ENCODE measurements at regions not wholly inside any gene's neighbourhood (a gene's known extent, or its start where the extent isn't known, plus 50 kb on each side); places are given as distances from the start of the nearest gene placed in this dataset.

DNA sequence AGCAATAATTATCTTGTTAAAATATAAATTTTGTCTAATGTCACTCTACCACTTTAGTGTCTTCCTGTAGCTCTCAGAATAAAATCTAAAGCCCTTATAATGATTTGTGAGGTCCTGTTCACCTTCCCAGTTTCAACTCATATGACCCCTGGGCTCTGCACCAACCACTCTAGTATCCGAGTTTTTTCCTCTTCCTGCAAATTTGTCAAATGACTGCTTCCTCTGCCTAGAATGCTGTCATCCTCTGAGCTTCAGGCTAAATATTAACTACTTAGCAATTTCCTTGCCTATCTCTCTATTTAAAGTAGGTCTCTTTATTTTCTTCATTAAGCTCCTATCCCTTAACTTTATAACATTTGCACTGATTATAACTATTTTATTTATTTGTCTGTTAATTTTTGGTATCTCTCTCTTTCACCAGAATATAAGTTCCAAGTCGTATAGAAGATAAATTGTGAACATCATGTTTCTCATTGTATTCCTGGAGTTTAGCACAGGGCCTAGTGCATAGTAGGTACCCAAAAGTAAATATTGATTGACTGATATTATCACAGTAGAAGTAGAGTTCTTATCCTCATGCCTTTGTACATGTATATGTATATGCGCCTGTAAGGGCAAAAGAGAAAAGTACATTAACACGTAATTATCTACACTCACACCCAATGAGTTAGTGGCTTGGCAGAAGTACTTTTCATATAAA lies 196.0 kb downstream of the BCAT1 start:
- no peak for DNase-seq (ENCODE audit: low read depth in 1 of 2, low spot score in 1 of 2)
- Histone ChIP-seq H3K4me3 (replicated peaks; ENCODE audit: insufficient read depth, low read length) (no peak overlapping the region), H3K27ac (replicated peaks) (no peak overlapping the region), H3K27me3 (ENCODE audit: insufficient read depth, poor library complexity, severe bottlenecking) (peaks cover 7% of the 10 kb centered on the region)
- no peak for TF ChIP-seq GABPA (IDR thresholded peaks at IDR 0.05; ENCODE audit: low read depth)
- no peak for TF ChIP-seq POLR2AphosphoS5 (IDR thresholded peaks at IDR 0.05; ENCODE audit: low read depth)
- TF ChIP-seq, protein P1, sequence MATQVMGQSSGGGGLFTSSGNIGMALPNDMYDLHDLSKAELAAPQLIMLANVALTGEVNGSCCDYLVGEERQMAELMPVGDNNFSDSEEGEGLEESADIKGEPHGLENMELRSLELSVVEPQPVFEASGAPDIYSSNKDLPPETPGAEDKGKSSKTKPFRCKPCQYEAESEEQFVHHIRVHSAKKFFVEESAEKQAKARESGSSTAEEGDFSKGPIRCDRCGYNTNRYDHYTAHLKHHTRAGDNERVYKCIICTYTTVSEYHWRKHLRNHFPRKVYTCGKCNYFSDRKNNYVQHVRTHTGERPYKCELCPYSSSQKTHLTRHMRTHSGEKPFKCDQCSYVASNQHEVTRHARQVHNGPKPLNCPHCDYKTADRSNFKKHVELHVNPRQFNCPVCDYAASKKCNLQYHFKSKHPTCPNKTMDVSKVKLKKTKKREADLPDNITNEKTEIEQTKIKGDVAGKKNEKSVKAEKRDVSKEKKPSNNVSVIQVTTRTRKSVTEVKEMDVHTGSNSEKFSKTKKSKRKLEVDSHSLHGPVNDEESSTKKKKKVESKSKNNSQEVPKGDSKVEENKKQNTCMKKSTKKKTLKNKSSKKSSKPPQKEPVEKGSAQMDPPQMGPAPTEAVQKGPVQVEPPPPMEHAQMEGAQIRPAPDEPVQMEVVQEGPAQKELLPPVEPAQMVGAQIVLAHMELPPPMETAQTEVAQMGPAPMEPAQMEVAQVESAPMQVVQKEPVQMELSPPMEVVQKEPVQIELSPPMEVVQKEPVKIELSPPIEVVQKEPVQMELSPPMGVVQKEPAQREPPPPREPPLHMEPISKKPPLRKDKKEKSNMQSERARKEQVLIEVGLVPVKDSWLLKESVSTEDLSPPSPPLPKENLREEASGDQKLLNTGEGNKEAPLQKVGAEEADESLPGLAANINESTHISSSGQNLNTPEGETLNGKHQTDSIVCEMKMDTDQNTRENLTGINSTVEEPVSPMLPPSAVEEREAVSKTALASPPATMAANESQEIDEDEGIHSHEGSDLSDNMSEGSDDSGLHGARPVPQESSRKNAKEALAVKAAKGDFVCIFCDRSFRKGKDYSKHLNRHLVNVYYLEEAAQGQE (IDR thresholded peaks at IDR 0.05; ENCODE audit: insufficient replicate concordance, low read depth): no peak
- TF ChIP-seq SPI1 (IDR thresholded peaks at IDR 0.05; ENCODE audit: borderline replicate concordance, low read depth): no peak
- TF ChIP-seq CTCF (IDR thresholded peaks at IDR 0.05; ENCODE audit: insufficient read depth, low read length): no peak

DNA sequence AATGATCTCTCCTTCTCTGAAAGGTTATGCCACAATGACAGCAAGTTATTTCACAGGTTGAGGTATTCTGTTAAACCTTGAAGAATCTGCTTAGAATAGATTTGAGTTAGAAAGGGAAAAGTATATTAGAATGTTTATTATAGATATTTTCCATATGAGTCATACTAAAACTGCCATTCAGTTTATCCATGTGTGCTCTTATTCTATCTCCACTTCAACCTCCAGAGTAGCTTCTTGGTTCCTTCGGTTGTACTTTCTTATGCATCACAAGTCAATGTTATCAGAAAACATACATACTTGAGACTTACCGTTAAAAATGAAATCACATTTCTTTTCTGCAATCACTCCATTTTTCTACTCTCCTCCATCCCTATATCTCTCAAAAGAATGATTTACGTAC lies 197.7 kb downstream of the BCAT1 start:
- DNase-seq (ENCODE audit: low read depth in 1 of 2, low spot score in 1 of 2): no peak
- H3K27me3 ChIP-seq (ENCODE audit: insufficient read depth, poor library complexity, severe bottlenecking): peaks cover 7% of the 10 kb centered on the region
- no peak overlapping the region for H3K4me3 ChIP-seq (replicated peaks; ENCODE audit: insufficient read depth, low read length)
- TF ChIP-seq POLR2AphosphoS5 (IDR thresholded peaks at IDR 0.05; ENCODE audit: low read depth) (no peak), GABPA (IDR thresholded peaks at IDR 0.05; ENCODE audit: low read depth) (no peak), CTCF (IDR thresholded peaks at IDR 0.05; ENCODE audit: insufficient read depth, low read length) (no peak), SPI1 (IDR thresholded peaks at IDR 0.05; ENCODE audit: borderline replicate concordance, low read depth) (no peak)
- TF ChIP-seq, protein P1 (IDR thresholded peaks at IDR 0.05; ENCODE audit: insufficient replicate concordance, low read depth): no peak
- no peak overlapping the region for H3K27ac ChIP-seq (replicated peaks)

DNA sequence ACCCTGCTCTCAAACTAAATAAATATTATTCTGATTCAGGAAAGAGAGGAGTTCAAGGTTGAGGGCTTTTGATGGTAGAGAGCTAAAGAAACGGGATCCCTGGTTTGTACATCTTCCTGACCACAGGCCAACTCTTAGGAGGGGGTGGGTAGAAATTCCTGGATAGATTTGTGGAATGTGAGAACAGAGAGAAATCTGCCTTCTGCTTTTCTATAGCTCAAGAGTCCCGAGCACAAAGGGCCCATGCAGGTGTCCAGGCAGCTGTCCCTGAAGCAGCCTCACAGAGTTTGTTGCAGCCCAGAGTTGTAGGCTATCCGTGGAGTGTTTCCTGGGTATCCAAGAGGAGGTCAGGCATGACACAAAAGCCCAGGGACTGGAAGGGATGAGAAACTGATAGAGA lies 198.6 kb downstream of the BCAT1 start:
- Histone ChIP-seq H3K4me3 (replicated peaks; ENCODE audit: insufficient read depth, low read length) (no peak overlapping the region), H3K27ac (replicated peaks) (no peak overlapping the region), H3K27me3 (ENCODE audit: insufficient read depth, poor library complexity, severe bottlenecking) (peaks cover 7% of the 10 kb centered on the region)
- no peak for TF ChIP-seq POLR2AphosphoS5 (IDR thresholded peaks at IDR 0.05; ENCODE audit: low read depth)
- TF ChIP-seq GABPA (IDR thresholded peaks at IDR 0.05; ENCODE audit: low read depth): no peak
- TF ChIP-seq, protein P1 (IDR thresholded peaks at IDR 0.05; ENCODE audit: insufficient replicate concordance, low read depth): no peak
- no peak for TF ChIP-seq SPI1 (IDR thresholded peaks at IDR 0.05; ENCODE audit: borderline replicate concordance, low read depth)
- TF ChIP-seq CTCF (IDR thresholded peaks at IDR 0.05; ENCODE audit: insufficient read depth, low read length): no peak
- no peak for DNase-seq (ENCODE audit: low read depth in 1 of 2, low spot score in 1 of 2)
